BE2C (cell line): ENCODE measurements at regions not wholly inside any gene's neighbourhood (a gene's known extent, or its start where the extent isn't known, plus 50 kb on each side); places are given as distances from the start of the nearest gene placed in this dataset.

Experiments used
- DNase-seq: peaks from one replicate; pipeline ENCODE4 v3.0.0-alpha.2; 2020
- H3K27me3 ChIP-seq: fragments of 250-450 bp; sonication (Bioruptor Pico); 2 replicates; pipeline ENCODE4 v1.5.1; 2020; ENCODE audit warnings: mild to moderate bottlenecking
- H3K36me3 ChIP-seq: fragments of 250-450 bp; sonication (Bioruptor Pico); 2 replicates; pipeline ENCODE4 v1.5.1; 2020; ENCODE audit warnings: mild to moderate bottlenecking
- H3K4me1 ChIP-seq: fragments of 250-450 bp; sonication (Bioruptor Pico); 2 replicates; pipeline ENCODE4 v1.5.1; 2020
- H3K4me3 ChIP-seq: 2 replicates; pipeline ENCODE4 v1.5.1; 2011; ENCODE audit warnings: low read depth, low read length
- H3K9me3 ChIP-seq: fragments of 250-450 bp; sonication (Bioruptor Pico); 2 replicates; pipeline ENCODE4 v1.5.1; 2020
- CTCF ChIP-seq: IDR thresholded peaks from 2 replicates; pipeline ENCODE4 v1.5.1; 2012; ENCODE audit warnings: mild to moderate bottlenecking, low read depth, low read length

DNA sequence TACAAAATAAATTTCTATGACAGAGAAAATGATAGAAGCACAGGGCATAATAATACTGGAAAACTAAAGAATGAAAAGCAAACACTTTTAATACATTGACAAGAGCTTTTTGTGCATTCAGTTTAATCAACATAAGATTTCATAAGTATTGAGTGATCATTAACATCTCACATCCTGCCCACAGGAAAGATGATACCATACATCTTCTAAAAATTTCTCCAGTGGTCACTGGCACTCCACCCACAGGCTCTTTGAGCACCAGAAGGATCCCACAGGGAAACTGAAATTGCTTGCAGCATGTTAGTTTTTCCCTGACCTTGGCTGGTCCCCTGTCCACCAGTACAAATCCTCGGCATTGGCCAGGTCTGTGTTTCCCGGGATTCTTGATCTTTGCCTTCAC lies 186.0 kb downstream of the CEMIP2 start:
- no peaks in the 10 kb centered on the region for H3K4me1 ChIP-seq
- no peaks in the 10 kb centered on the region for H3K9me3 ChIP-seq
- no peak for DNase-seq
- H3K4me3 ChIP-seq: no peak overlapping the region
- no peaks in the 10 kb centered on the region for H3K27me3 ChIP-seq
- TF ChIP-seq CTCF: no peak
- H3K36me3 ChIP-seq: no peaks in the 10 kb centered on the region

DNA sequence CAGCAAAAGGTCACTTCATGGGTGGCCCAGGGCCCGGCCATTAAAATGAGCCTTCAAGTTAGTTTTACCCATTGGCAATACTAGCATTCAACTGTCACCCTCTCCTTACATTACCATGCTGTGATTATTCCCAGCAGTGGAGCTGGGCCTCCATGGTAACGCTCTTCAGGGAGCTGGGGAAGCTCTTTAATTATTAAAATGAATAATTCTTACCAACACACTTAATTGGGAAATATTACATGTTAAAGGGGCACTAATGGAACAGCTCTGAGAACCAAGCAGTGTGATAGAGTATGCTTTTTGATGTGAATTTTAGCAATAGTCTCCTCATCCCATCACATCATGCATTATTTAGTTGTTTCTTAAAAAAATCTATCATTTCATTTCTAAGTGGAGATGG lies 187.2 kb downstream of the CEMIP2 start:
- no peak for TF ChIP-seq CTCF

GRCh38 chr9:71571186-71571585 lies 197.1 kb downstream of the CEMIP2 start:
- Histone ChIP-seq H3K36me3 (no peaks in the 10 kb centered on the region), H3K4me3 (no peak overlapping the region), H3K27me3 (no peaks in the 10 kb centered on the region), H3K9me3 (no peaks in the 10 kb centered on the region), H3K4me1 (no peaks in the 10 kb centered on the region)
- TF ChIP-seq CTCF: no peak
- no peak for DNase-seq

More for the DNA sequence above, 187.2 kb downstream of the CEMIP2 start:
- H3K4me3 ChIP-seq: no peak overlapping the region
- no peaks in the 10 kb centered on the region for H3K36me3 ChIP-seq
- no peak for DNase-seq
- H3K27me3 ChIP-seq: no peaks in the 10 kb centered on the region
- H3K4me1 ChIP-seq: no peaks in the 10 kb centered on the region
- H3K9me3 ChIP-seq: no peaks in the 10 kb centered on the region

GRCh38 chr9:71567890-71568289 lies 200.4 kb downstream of the CEMIP2 start:
- no peaks in the 10 kb centered on the region; the same call in 1 of the 2 replicates for H3K27me3 ChIP-seq
- H3K4me3 ChIP-seq: no peak overlapping the region
- no peak for DNase-seq
- no peaks in the 10 kb centered on the region for H3K36me3 ChIP-seq
- no peaks in the 10 kb centered on the region for H3K9me3 ChIP-seq
- no peaks in the 10 kb centered on the region for H3K4me1 ChIP-seq
- TF ChIP-seq CTCF: no peak

GRCh38 chr9:71562140-71562539 lies 206.2 kb downstream of the CEMIP2 start:
- H3K4me1 ChIP-seq: no peaks in the 10 kb centered on the region
- H3K36me3 ChIP-seq: no peaks in the 10 kb centered on the region
- H3K9me3 ChIP-seq: no peaks in the 10 kb centered on the region
- no peak for DNase-seq
- TF ChIP-seq CTCF: no peak
- H3K4me3 ChIP-seq: no peak overlapping the region
- H3K27me3 ChIP-seq: peaks cover 4% of the 10 kb centered on the region

- Histone ChIP-seq H3K9me3 (no peaks in the 10 kb centered on the region), H3K4me1 (no peaks in the 10 kb centered on the region), H3K27me3 (peaks cover 8% of the 10 kb centered on the region; the same call in 1 of the 2 replicates), H3K36me3 (no peaks in the 10 kb centered on the region), H3K4me3 (no peak overlapping the region)
- DNase-seq: no peak
- no peak for TF ChIP-seq CTCF
Measured at GRCh38 chr9:71557310-71557709, 211.0 kb downstream of the CEMIP2 start.
